Head of caudate nucleus (tissue), 42 donors: ENCODE measurements at regions not wholly inside any gene's neighbourhood (a gene's known extent, or its start where the extent isn't known, plus 50 kb on each side); places are given as distances from the start of the nearest gene placed in this dataset.
"Not testable (repeated sequence)": the region's sequence is repeated elsewhere in the genome, so short reads cannot be mapped to it uniquely, and the experiment has no call there.

Experiments used
- DNase-seq, 42 donors: peaks; one replicate each; pipeline versions ENCODE4 v3.0.0 to v3.0.0-alpha.2; 2020 to 2021; ENCODE audit warnings: mixed read lengths in 7 of 42
- intact Hi-C: fragments of 100-400 bp; cut with DNase I; formaldehyde crosslinking; loops from one replicate; pipeline ENCODE4 v1.15.0; 2022

GRCh38 chr1:200262326-200262965, 147.4 kb downstream of the ZNF281 start:
- intact Hi-C loops: no loop called here
- no peak for DNase-seq

- intact Hi-C loops: no loop called here
- peak in 1 of 42 donors; percentile 29 for DNase-seq
These were observed 149.1 kb downstream of the ZNF281 start for GRCh38 chr1:200260597-200261335.

GRCh38 chr1:200258447-200259375, 151.1 kb downstream of the ZNF281 start:
- no peak for DNase-seq
- intact Hi-C loops: no loop called here

GRCh38 chr1:200257235-200257634, 152.6 kb downstream of the ZNF281 start:
- intact Hi-C loops: no loop called here
- DNase-seq: no peak

GRCh38 chr1:200254602-200255001, 155.2 kb downstream of the ZNF281 start:
- intact Hi-C loops, DNase-seq: not testable (repeated sequence)

GRCh38 chr1:200253774-200254495, 155.9 kb downstream of the ZNF281 start:
- DNase-seq: no peak
- intact Hi-C loops: no loop called here

- intact Hi-C loops: no loop called here
- no peak for DNase-seq
These were observed 157.3 kb downstream of the ZNF281 start for GRCh38 chr1:200252531-200252930.

- intact Hi-C loops: no loop called here
- DNase-seq: no peak
These were observed 159.4 kb downstream of the ZNF281 start for GRCh38 chr1:200250469-200250868.

GRCh38 chr1:200248541-200248940, 161.3 kb downstream of the ZNF281 start:
- intact Hi-C loops: no loop called here
- DNase-seq: no peak

GRCh38 chr1:200247518-200247917, 162.3 kb downstream of the ZNF281 start:
- no peak for DNase-seq
- intact Hi-C loops: no loop called here

- DNase-seq: no peak
- intact Hi-C loops: no loop called here
These were observed 164.4 kb downstream of the ZNF281 start for GRCh38 chr1:200245473-200245872.

- intact Hi-C loops: no loop called here
- peak in 2 of 42 donors; percentile 4 to 9 for DNase-seq
These were observed 166.8 kb downstream of the ZNF281 start for GRCh38 chr1:200243042-200243437.

GRCh38 chr1:200242110-200243041, 167.5 kb downstream of the ZNF281 start:
- intact Hi-C loops: no loop called here
- peak in 1 of 42 donors; percentile 4 for DNase-seq

GRCh38 chr1:200240656-200241055, 169.2 kb downstream of the ZNF281 start:
- no peak for DNase-seq
- intact Hi-C loops: no loop called here

- DNase-seq: no peak
- intact Hi-C loops: no loop called here
These were observed 171.5 kb downstream of the ZNF281 start for GRCh38 chr1:200238311-200238710.

- intact Hi-C loops: no loop called here
- no peak for DNase-seq
These were observed 172.8 kb downstream of the ZNF281 start for GRCh38 chr1:200237066-200237465.

- intact Hi-C loops: no loop called here
- no peak for DNase-seq
These were observed 174.9 kb downstream of the ZNF281 start for GRCh38 chr1:200234938-200235337.

GRCh38 chr1:200233393-200233792, 176.4 kb downstream of the ZNF281 start:
- no peak for DNase-seq
- intact Hi-C loops: no loop called here
